Hepatocyte (in vitro differentiated cells): ENCODE measurements at regions not wholly inside any gene's neighbourhood (a gene's known extent, or its start where the extent isn't known, plus 50 kb on each side); places are given as distances from the start of the nearest gene placed in this dataset.

Source experiments
- DNase-seq: peaks from one replicate; pipeline ENCODE4 v3.0.0-alpha.2; 2016; ENCODE audit warnings: low spot score
- H2AFZ ChIP-seq: fragments of 200-600 bp; sonication (generic); 2 replicates; pipeline ENCODE4 v1.6.0; 2016; ENCODE audit warnings: antibody characterized with exemption, mild to moderate bottlenecking
- H3K27ac ChIP-seq: fragments of 200-600 bp; sonication (generic); 2 replicates; pipeline ENCODE4 v1.5.1; 2016; ENCODE audit warnings: mild to moderate bottlenecking
- H3K27me3 ChIP-seq: fragments of 200-600 bp; sonication (generic); 2 replicates; pipeline ENCODE4 v1.6.1; 2016
- H3K36me3 ChIP-seq: fragments of 200-600 bp; sonication (generic); replicated peaks from 2 replicates; pipeline ENCODE4 v1.5.1; 2016; ENCODE audit warnings: low read depth; ENCODE audit not compliant: insufficient read depth
- H3K4me1 ChIP-seq: fragments of 200-600 bp; sonication (generic); 2 replicates; pipeline ENCODE4 v1.5.1; 2016; ENCODE audit warnings: mild to moderate bottlenecking, moderate library complexity; ENCODE audit not compliant: insufficient read depth
- H3K4me2 ChIP-seq: fragments of 200-600 bp; sonication (generic); 2 replicates; pipeline ENCODE4 v1.6.0; 2016
- H3K4me3 ChIP-seq: fragments of 200-600 bp; sonication (generic); 2 replicates; pipeline ENCODE4 v1.5.1; 2016; ENCODE audit warnings: mild to moderate bottlenecking
- H3K79me2 ChIP-seq: fragments of 200-600 bp; sonication (generic); 2 replicates; pipeline ENCODE4 v1.6.0; 2017; ENCODE audit warnings: mild to moderate bottlenecking
- H3K9me2 ChIP-seq: fragments of 200-600 bp; sonication (generic); replicated peaks from 2 replicates; pipeline ENCODE4 v1.6.0; 2017; ENCODE audit warnings: mild to moderate bottlenecking; ENCODE audit not compliant: insufficient read depth
- H3K9me3 ChIP-seq: fragments of 200-600 bp; sonication (generic); 2 replicates; pipeline ENCODE4 v1.5.1; 2016; ENCODE audit warnings: low read depth, mild to moderate bottlenecking
- H4K20me1 ChIP-seq: fragments of 200-600 bp; sonication (generic); 2 replicates; pipeline ENCODE4 v1.6.0; 2016; ENCODE audit warnings: mild to moderate bottlenecking; ENCODE audit not compliant: insufficient read depth, poor library complexity, severe bottlenecking
- CTCF ChIP-seq: fragments of 200-600 bp; sonication (generic); IDR thresholded peaks from 2 replicates; pipeline ENCODE4 v1.5.1; 2016; ENCODE audit warnings: antibody characterized with exemption, mild to moderate bottlenecking; ENCODE audit not compliant: poor library complexity
- EZH2 ChIP-seq: fragments of 200-600 bp; sonication (generic); IDR thresholded peaks from 2 replicates; pipeline ENCODE4 v1.6.1; 2016; ENCODE audit warnings: antibody characterized with exemption, mild to moderate bottlenecking, borderline replicate concordance
- EZH2phosphoT487 ChIP-seq: fragments of 200-600 bp; sonication (generic); IDR thresholded peaks from one replicate; pipeline ENCODE4 v1.6.1; 2018; ENCODE audit warnings: antibody characterized with exemption, mild to moderate bottlenecking, low read depth, moderate library complexity; ENCODE audit not compliant: unreplicated experiment, severe bottlenecking
- WGBS: methylation state at CpG from one replicate; pipeline ENCODE4 v1.1.6; 2016; ENCODE audit warnings: low lambda C conversion rate; ENCODE audit errors: missing lambda C conversion rate; 5-methylcytosine and 5-hydroxymethylcytosine counted together

DNA sequence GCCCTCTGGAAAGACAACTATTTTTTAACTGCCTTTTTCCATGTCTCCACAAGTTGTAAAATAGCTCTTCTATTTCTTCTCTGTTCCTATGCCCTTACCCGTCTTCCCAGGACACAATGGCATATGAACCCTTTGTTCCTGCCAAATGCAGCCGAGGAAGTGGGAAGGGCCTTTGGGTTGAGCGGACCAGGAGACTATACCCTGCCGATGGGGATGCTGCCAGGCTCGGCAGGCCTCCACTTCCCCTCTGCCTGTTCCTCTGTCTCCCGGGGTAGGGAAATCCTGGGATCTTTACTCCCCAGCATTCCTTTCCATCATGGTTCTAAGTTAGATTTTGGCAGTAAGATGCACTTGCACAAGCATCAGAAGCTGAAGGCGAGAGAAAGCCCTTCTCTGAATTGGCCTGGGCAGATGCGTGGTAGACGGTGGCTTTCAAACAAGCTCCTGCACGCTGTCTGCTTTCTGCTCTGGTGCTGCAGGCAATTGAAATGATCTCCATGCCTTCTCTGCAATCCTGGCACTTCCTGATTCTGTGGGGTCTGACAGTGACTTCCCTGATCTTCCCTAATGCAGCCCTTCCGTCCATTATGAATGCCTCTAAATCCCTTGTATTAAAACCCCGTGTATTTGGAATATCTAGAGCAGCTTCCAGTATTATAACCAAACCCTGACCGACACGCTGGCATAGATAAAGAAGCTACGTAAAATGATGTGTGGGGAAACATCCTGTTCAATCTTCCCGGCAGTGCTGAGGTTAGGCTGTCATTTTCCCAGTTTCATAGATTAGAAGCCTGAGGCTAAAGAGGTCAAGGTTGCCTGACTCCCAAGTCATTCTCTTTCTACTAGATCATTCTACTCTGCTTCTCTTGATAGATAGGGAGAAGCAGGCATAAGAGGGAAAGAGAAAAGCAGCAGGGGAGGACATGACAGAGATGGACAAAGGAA, 69.8 kb downstream of the MCFD2 start:
- Histone ChIP-seq H3K27me3 (no peaks in the 10 kb centered on the region), H3K79me2 (no peaks in the 10 kb centered on the region), H3K36me3 (no peaks in the 10 kb centered on the region), H3K4me2 (peak overlapping the region; percentile 39), H3K4me1 (peaks cover 52% of the 10 kb centered on the region), H3K9me3 (no peaks in the 10 kb centered on the region), H4K20me1 (no peaks in the 10 kb centered on the region), H3K27ac (peak overlapping the region; percentile 98), H3K4me3 (no peak overlapping the region), H2AFZ (no peak overlapping the region), H3K9me2 (no peaks in the 10 kb centered on the region)
- 67% methylated on average over 16 of the region's 16 CpGs for WGBS
- TF ChIP-seq EZH2phosphoT487 (no peak), EZH2 (no peak), CTCF (no peak)
- no peak for DNase-seq

DNA sequence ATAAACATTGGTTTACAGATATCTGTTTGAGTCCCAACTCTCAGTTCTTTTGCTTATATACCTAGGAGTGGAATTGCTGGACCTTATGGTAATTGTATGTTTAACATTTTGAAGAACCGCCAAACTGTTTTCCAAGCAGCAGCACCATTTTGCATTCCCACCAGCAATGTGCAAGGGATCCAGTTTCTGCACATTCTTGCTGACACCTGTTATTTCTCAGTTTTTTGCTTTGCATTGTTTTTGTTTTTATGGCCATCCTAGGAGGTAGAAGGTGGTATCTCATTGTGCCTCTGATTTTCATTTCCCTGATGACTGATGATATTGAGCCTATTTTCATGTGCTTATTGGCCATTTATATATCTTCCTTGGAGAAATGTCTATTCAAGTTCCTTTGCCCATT, 71.2 kb downstream of the MCFD2 start:
- Histone ChIP-seq H3K4me3 (no peak overlapping the region), H3K27ac (no peak overlapping the region), H3K9me3 (no peaks in the 10 kb centered on the region), H2AFZ (no peak overlapping the region), H3K79me2 (no peaks in the 10 kb centered on the region), H3K9me2 (no peaks in the 10 kb centered on the region), H3K4me2 (no peak overlapping the region), H3K4me1 (peaks cover 41% of the 10 kb centered on the region), H3K27me3 (no peaks in the 10 kb centered on the region), H3K36me3 (no peaks in the 10 kb centered on the region), H4K20me1 (no peaks in the 10 kb centered on the region)
- TF ChIP-seq EZH2phosphoT487 (no peak), EZH2 (no peak), CTCF (no peak)
- DNase-seq, result no peak
- WGBS, result 96% methylated on average over 1 of the region's 1 CpG

DNA sequence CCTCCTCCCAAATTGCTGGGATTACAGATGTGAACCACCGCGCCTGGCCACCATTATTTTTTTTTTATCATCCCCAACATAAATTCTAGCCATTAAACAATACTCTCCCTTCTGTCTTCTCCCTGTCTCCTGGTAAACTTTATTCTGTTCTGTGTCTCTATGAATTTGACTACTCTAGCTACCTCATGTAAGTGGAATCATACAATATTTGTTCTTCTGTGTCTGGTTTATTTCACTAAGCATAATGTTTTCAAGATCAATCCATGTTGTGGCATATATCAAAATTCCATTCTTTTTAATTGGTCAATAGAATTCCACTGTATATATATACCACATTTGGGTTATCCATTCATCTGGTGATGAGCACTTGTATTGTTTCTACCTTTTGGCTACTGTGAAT, 71.6 kb downstream of the MCFD2 start:
- WGBS, result 61% methylated on average over 2 of the region's 2 CpGs
- no peak overlapping the region for H2AFZ ChIP-seq
- no peaks in the 10 kb centered on the region for H4K20me1 ChIP-seq
- no peak overlapping the region for H3K4me2 ChIP-seq
- H3K27me3 ChIP-seq, result no peaks in the 10 kb centered on the region
- H3K27ac ChIP-seq, result no peak overlapping the region
- no peaks in the 10 kb centered on the region for H3K36me3 ChIP-seq
- H3K9me2 ChIP-seq, result no peaks in the 10 kb centered on the region
- TF ChIP-seq EZH2 (no peak), EZH2phosphoT487 (no peak), CTCF (no peak)
- no peaks in the 10 kb centered on the region for H3K9me3 ChIP-seq
- no peak for DNase-seq
- peaks cover 37% of the 10 kb centered on the region for H3K4me1 ChIP-seq
- no peaks in the 10 kb centered on the region for H3K79me2 ChIP-seq
- no peak overlapping the region for H3K4me3 ChIP-seq
